Breast epithelium (tissue), 3 donors: ENCODE measurements at regions not wholly inside any gene's neighbourhood (a gene's known extent, or its start where the extent isn't known, plus 50 kb on each side); places are given as distances from the start of the nearest gene placed in this dataset.

Experiments used
- CTCF ChIP-seq, 3 donors: fragments of 450-650 bp; IDR thresholded peaks; one replicate each; pipeline ENCODE4 v1.5.1; 2016 to 2017; ENCODE audit warnings: antibody characterized with exemption in 3 of 3, mild to moderate bottlenecking in 3 of 3, moderate library complexity in 3 of 3
- POLR2A ChIP-seq: fragments of 450-650 bp; IDR thresholded peaks from one replicate; pipeline ENCODE4 v1.6.1; 2016; ENCODE audit warnings: antibody characterized with exemption, mild to moderate bottlenecking, moderate library complexity
- POLR2AphosphoS5 ChIP-seq, 3 donors: sonication (generic); formaldehyde crosslinking; IDR thresholded peaks; one replicate each; pipeline ENCODE4 v1.6.1; 2017; ENCODE audit warnings: antibody characterized with exemption in 3 of 3

- TF ChIP-seq CTCF (IDR thresholded peaks at IDR 0.05) (no peak), POLR2AphosphoS5 (IDR thresholded peaks at IDR 0.05) (no peak), POLR2A (no peak)
Measured at GRCh38 chr5:24320643-24321042, 324.1 kb downstream of the CDH10 start.
